NAMALWA (cell line): ENCODE measurements at regions not wholly inside any gene's neighbourhood (a gene's known extent, or its start where the extent isn't known, plus 50 kb on each side); places are given as distances from the start of the nearest gene placed in this dataset.

Source experiments
- DNase-seq: peaks from one replicate; pipeline ENCODE4 v3.0.0-alpha.2; 2015; ENCODE audit warnings: low spot score

DNA sequence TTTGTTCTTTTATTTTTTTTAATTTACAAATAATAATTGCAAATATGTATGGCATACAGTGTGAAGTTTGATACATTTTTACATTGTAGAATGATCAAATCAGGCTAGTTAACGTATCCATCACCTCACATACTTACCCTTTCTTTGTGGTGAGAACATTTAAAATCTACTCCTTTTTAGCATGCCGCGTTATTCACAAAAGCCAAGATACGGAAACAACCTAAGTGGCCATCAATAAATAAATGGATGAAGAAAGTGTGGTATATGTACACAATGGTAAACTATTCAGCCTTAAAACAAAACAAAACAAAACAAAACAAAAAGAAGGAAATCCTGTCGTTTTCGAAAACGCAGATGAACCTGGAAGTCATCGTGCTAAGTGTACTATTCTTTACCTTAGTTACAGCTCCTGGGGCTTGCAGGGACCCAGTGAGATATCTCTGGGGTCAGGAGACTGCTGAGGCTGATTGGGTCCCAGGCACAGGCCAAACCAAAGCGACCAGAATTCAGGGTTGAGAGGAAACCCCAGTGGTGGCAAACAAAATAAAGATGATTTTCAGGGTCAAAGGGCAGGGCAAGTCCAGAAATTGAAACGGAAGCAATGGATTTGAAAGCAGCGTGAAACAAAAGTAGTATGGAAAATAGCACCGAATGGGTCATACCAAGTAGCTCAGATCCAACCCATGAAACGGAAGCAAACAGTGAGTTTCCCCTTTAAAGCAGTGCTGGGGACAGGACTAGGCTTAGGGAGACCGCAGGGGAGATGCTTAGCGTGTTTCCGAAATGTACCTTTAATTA is 188.2 kb downstream of the PLPP3 start:
- DNase-seq, result no peak

DNA sequence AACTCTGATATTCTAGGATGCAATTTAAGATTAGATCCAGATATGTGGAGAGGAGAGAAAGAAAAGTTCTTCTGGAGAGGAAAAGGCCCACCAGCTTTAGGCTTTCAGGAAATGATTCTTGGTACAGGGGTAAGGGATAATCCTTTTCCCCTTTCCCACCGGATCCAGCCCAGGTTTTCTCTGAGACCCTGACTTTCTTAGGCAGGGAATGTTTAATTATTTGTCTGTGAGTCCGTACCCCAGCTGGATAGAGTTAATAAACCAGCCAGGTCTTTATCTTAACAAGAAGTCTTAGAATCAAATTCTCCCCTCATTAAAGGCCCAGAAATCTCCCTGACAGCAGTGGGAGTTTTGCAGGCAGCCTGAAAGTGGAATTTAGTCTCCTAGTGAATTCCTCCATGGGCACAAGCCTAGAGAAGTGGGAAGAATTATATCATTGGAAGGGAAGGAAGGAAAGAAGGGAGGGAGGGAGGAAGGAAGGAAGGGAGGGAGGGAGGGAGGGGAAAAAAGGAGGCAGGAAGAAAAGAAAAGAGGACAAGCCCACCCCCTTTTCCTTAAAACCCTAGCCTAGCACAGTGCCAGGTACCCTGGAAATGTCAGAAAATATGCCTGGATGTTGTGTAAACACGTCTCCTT is 189.0 kb downstream of the PLPP3 start:
- DNase-seq, result no peak

DNA sequence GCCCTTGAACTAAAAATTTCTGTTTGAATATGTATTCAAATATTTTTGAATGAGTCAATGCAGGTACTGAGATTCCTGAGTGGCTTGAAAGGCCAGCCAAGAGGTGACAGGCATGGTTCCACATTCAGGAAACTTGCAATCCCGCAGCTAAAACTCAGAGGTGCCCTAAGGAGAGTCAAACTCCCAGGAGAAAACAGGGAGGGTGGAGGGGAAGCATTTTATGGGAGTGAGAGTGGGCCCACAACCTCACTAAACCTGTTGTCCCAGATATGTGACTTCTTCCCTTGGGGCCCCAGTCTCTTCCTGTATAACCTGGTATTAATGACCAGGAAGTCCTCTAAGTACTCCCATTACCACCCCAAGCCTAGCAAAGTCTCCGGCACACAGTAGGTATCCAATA is 189.6 kb downstream of the PLPP3 start:
- no peak for DNase-seq

DNA sequence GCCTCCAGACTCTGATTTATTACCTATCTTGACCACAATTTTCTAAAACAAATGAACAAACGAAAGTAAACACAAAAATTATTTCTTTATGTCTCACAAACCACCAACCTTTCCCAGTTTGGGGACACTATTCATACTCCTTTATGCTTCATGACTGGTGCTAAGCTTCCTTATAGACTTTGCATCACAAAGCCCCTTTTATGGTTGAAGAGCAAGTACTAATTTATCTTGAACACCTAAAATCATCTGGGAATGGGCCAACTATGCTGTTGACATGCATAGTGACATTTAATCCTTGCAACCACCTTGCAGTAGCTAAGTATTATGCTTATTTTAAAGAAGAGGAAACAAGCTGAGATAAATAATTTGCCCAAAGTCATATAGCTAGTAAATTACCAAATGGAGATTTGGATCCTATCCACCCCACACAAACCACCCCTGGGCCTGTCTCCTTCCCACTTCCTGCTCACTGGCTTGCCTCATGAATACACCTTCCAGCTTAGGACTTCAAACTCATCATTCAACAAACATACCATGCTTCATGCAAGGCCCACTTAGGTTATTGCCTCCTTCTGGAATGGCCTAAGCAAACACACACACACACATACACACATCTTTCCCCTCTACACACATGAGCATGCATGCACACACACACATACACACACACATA is 192.2 kb downstream of the PLPP3 start:
- no peak for DNase-seq

DNA sequence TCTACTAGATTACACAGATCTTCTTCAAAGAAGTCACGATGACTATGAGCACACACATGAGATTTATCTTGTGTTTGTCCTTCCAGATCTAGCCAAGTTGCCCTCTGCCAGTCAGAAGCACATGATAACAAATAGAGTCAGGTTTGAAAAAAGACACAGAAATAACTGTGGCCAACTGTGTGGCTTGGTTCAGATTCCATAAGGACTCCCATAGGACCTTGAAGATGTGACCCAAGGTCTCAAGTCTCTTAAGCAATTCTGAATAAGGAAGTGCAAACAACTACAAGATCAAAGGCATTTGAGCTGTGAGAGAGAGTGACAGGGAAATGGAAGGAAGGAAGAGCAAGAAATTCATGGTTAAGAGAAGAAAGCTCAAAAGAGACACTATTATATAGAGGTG is 194.0 kb downstream of the PLPP3 start:
- DNase-seq, result no peak

DNA sequence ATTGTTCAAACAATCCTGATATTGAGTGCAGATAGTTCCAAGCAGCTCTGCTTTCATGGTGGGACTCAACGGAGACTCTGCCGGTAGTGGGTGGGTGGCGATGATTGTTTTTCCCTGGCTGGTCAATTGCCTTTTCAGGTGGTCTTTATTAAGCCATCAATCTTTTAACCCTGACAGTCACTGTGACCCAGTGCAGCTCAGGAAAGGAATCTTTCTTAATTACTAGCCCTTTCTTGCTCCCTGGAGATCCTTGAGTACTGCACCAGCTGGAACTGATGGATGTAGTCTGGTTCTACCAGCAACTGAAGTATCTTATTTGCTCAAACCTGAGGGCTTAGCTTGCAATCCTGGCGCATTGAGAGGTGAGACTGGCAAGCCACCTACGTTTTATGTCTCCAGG is 196.4 kb downstream of the PLPP3 start:
- DNase-seq, result no peak

DNA sequence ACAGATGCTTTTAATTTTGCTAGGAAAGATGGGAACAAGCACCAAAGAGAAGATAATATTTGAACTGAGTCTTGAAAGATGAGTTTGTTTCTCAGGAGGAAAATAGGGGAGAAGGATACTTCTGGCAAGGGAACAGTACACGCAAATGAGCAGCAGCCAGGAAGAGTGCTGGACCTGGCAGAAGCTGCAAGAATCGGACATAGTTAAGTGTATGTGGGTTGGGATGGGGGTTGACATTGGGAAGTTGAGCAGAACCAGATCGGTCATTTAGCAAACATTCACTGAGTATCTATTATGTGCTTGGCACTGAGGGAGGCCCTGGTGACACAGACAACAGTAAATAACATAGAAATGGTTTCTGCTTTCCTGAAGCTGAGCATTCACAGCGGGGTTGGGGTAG is 198.8 kb downstream of the PLPP3 start:
- no peak for DNase-seq

DNA sequence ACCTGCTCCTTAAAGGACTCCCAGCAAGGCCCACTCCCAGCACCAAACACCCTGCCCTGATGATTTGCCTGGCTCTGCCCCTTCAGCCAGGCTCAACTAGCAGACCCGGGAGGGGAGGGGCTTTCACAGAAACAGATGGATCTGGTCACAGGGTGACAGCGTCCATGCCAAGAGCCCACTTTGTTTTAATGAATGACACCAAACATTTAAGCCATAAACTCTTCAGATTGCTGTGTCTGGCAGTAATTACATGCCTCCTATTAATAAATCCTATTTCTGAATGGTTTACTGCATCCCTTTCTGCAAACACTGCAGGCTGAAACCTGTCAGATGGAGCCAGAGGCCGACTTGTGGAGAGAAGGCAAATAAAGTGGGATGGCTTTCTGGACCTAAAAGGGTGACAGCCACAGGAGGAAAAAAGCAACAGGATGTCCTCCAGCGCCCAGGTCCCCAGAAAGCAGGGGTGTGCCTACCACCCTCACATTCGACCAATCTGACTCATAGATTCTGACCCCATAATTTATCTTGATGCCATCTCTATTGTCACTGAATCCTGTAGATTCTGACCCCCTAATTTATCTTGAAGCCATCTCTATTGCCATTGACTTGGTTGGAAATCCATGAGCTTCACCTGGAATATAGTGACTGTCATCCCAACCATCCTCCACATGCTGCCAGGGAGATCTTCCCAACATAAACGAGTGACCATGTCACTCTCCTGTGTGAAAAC is 200.9 kb downstream of the PLPP3 start:
- DNase-seq, result no peak

DNA sequence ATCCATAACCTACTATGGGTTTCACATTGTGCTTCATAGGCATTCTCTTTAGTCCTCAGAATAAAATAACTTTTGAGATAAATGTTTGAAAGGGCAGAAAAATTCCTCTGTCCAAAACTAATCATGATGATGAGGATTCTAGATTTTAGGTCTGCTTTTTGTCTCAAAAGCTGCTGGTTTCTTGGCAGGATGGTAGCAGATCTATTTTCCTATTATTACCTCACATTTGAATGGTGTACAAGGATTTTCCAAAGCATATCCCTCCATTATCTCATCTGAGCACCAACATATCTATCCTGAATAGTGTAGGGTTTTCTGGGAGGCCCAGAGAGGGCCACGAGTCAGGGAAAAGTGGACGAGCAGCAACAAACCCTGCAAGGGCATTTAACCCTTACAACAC is 201.9 kb downstream of the PLPP3 start:
- no peak for DNase-seq

DNA sequence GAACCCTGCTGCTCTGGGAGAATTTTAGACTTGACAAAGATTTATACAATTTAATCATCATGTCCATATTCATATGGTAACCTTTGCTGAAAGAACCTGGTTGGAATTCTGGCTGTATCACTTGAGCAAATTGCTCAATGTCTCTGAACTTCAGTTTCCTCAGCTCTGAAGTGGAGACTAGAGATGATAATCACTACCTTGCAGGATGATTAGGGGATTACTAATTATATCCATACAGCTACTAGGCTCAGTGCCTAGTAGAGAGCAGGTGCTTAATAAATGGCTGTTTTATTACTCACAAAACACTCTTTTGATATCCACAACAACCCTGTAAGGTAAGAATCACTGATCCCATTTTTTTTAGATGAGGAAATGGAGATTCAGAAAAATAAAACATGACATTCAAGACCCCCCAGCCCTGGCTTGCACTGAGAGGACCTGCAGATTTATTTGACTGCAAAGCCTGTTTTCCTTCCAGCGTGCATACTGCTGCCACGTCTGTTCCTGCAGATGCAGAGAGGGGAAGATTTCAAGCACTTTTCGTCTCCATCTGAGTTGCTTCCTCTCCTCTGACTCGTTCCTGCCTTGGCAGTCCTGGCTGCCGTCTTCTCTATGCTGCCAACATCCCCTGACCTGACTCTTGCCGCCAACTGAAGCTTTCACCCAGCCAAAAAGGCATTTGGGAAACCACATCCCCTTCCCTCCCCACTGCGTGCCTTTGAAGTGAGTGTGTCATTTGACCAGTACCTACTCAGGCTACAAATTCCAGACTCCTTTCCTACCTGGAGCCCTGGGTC is 203.0 kb downstream of the PLPP3 start:
- no peak for DNase-seq

DNA sequence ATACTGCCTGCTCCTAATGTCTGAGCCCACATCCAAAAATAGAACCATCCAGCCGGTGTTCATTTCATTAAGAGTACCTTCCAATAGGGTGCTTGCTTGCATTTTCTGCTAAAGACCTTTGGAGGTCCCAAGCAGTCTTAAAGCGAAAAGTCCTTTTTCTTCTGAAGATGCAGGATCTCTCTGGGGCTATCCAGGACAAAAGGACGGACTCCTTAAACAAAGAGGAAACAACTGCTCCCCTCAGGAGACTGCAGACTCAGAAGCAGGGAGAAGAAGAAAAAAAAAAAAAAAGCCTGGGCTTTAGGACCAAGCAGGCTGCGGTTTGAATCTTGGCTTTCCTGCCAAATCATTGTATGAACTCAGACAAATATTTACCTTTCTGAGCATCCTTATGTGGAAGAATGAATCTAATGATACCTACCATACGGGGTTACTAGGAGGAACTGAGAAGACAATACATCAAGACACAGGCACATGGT is 204.0 kb downstream of the PLPP3 start:
- no peak for DNase-seq

DNA sequence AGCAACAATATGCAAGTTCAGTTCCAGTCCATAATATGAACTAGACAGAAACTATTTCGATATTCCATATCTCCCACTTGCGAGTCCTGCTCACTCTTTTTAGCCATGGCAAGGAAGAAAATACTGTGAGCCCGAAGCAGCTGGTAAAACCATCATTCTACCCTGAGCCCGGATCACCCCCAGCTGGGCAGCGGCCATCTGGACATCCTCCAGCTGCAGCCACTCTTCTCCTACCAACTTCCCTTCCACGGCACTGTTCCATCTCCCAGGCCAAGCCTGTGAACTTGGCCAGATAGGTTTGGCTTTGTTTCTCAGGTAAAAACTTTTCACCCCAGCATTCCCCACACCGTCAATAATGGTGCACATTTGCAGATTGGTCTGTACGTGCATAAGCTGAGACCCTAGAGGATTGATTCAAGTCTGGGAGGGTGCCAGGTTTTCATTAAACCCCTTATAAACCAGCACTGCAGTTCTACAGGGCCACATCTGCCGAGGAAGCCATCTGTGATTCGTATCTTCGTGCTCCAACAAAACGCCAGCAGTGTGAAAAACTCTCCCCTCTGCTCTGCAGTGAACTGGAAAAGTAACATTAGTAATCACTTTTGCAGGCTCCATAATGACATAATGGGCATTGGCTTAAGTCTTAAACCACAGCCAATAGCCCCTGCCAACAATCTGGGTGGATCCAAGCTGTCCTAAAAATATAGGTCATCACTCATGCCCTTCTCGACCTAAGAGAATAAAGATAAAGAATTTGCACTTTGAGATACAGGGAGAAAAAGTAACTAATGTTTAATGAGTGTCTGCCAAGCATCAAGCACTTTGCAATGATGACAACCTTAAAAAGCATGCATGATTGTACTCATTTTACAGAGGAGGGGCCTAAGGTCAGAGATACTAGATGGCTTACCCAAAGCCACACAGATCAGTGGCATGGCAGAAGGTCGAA is 205.1 kb downstream of the PLPP3 start:
- DNase-seq, result no peak

DNA sequence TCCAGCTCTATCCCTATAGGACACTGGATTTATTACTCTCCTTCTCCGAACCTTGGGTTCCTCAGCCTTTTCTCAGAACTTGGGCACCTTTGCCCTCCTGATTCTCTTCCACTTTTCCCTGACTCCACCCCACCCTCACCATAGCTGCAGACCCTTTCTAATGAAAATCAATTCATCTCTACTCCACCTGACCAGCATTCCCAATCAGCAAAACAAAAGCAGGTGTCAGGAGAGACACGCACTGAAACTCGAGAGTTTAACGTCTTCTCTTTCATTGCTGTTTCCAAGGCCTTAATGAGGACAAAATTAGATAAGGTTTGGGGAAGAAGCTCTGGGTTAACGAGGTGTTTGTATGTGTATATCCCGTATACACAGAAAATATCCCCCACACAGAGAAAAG is 208.8 kb downstream of the PLPP3 start:
- no peak for DNase-seq

DNA sequence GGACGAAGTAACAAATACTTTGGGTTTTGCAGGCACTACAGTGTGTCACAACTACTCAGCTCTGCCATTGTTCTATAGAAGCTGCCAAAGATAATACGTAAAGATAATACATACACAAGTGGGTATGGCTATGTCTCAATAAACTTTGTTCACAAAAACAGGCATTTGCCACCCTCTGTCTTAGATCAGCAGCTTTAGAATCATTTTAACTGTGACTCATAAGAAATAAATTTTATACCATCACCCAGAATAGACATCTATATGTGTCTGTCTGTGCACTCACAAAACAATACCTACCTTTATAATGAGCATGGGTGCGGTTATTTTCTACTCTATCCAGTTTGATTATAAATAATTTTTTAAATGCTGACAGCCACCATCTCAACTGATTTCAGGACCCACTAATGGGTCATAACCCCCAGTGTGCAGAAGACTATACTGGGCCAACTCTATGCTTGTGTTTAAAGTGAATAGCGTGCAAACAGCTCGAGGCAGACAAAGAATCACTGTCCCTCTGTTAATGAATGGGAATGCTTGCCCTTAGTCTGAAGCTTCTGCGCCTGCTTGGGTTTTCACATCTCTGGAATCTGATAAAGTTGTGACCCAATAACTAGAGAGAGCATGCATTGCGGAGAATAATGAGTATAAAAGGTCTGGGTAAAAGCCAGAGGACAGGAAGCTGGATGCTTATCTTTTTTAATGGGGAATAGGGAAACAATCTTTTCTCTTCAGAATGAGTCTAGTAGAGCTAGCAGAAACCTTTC is 216.2 kb downstream of the PLPP3 start:
- no peak for DNase-seq

DNA sequence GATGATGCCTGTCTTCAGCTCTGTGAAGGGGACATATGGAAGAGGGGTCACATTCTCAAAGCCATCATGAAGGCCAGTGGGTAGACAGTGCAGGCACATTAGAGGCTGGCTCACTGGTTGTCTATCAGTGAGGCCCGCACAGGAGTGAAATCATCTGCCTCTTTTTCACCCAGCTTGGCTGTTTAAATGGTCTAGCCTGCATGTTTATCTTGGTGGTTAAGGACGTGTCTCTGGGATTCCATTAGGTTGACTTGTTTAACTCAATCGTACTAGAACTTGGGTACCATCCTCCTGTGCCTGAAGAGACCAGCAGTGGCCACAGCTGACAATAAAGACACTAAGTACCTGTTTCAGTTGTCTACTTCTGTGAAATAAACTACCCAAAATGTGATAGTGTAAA is 219.3 kb downstream of the PLPP3 start:
- no peak for DNase-seq

DNA sequence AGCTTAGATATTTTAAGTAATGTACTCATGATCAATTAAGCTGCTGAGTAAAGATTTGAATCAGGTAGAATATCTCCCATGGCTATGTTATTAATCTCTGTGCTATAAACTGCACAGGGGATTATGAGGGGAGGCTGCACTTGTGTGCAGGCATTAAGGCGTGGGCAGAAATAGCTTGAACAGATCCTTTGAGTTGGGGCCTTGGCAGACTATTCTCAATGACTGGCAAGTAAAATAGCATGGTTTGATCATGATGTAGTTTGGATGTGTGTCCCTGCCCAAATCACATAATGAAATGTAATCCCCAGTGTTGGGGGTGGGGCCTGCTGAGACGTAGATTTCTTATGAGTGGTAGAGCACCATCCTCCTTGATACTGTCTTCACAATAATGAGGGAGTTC is 220.3 kb downstream of the PLPP3 start:
- DNase-seq, result no peak

DNA sequence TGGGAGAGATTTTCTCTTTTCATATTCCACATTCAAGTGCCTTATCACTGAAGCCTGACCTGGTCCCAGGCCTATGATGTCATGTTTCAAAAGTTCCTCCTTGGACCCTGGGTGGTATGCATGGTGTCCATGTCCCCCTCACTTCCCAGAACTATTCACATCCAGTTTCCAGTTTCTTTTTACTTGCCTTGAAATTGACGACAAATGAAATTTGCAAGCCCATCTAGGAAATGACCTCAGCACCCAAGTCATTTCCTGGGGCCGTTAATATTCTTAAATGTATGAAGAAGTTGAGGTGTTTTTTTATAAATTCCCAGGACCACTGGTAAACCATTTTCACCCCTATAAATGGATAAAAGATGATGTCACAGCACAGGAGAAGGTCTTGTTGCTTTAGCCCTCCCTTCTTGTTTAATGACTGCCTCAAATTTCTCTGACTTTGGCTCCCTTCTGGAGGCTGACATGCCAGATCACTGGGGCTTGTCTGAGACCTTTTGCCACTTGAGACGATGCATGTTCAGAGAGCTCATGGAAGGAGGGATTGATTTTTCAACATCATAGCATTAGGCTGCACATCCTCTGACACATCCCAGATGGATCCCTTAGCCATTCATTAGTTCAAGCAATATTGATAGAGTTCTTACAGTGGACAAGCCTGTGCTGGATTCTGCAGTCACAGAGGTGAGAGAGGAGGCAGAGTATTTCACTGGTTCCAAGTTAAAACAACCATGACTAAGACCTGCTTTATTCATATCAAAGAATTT is 221.3 kb downstream of the PLPP3 start:
- DNase-seq, result no peak

DNA sequence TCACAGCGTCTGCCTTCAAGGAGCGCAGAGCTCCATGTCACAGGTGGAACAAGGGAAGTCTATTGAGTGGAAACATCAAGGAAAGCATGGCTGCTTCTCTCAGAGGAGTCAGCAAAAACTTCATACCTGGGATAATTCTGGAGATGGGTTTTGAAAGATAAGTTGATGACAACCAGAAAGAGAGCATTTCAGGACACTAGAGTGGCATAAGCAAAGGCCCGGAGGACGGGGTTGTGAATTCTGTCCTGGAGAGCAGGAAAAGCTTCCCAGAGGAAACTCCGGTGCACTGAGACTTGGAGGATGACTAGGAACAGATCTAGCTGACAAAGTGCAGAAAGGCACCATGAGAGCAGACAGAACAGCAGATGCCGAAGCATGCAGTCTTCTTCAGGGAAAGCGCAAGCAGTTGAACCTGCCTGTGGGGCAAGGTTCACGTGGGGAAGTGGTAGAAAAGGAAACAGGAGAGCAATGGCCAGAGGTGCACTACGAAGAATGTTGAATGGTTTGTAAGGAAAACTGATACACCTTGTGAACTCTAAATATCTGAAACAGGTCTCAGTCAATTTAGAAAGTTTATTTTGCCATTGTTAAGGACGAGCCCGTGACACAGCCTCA is 222.9 kb downstream of the PLPP3 start:
- DNase-seq, result no peak

DNA sequence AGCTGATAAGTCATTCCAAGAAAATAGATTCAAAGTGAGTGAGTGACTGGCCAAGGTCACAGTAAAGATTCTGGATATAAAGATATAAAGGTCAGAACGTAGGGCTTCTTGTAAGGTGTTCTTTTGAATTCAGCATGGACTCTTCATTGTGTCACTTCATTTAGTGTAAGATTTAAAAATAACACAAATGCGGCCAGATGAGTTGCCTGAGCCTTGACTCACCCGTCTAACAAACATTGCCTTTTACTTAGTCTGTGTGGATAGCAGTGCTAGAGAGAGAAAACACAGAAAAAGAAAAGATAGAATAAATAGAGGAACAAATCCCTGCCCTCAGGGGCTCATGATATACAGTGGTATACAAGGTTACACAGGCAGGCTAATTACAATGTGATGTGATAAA is 223.4 kb downstream of the PLPP3 start:
- no peak for DNase-seq
